HG02678 (cell line): ENCODE measurements at regions not wholly inside any gene's neighbourhood (a gene's known extent, or its start where the extent isn't known, plus 50 kb on each side); places are given as distances from the start of the nearest gene placed in this dataset.
"Not testable (repeated sequence)": the region's sequence is repeated elsewhere in the genome, so short reads cannot be mapped to it uniquely, and the experiment has no call there.

Experiments
- ATAC-seq: cut with Tn5 transposase; IDR thresholded peaks from one replicate; pipeline ENCODE4 v1.9.1; 2021; ENCODE audit warnings: mild to moderate bottlenecking, moderate library complexity; ENCODE audit not compliant: unreplicated experiment

DNA sequence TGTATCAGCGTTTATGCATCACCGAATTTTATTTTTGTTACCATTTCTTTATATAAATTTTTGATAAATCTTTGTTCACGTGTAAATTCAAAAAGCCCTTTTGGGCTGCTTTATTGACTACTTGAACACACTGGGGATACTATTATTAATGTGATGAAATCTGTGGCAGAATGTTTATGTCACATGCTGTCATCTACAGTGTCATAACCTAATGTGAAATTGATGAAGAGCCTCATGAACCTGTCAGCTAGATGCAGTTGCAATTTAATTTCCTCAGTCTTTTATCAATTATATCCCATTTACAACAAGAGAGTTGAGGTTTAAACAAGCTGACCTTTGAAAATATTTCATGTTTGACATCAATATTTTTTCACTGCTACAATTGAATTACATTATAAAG is 1100.4 kb upstream of the COX7C start:
- no peak for ATAC-seq

DNA sequence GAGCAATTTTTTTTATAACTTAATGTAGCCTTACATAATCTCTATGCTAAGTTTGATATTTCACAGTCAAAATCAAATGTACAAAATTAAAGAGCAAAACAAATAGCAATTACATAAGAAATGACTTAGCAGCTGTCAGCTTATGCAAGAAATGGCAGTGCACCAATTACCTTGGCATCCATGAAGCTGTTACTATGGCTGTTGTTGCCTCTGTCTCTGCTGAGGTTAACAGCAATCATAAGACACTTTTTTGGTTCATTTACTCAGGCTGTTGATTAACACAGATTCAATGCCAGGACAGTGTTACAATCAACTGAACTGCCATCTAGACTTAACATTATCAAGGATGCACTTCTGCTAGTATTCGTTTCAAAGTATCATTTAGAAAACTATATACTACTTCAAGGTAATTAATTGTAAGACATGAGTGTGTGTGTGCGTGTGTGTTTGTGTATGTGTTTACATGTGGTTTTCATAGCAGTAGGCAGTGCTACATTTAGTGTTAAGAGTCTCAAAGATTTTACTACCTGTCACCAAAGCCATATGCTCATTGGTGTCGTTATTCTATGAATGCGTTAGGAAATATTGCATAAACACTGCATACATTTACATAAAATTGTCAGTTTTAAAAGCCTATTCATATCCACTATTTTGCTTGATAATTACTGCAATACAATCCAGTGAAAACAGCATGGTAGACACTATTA is 1084.2 kb upstream of the COX7C start:
- ATAC-seq = no peak

DNA sequence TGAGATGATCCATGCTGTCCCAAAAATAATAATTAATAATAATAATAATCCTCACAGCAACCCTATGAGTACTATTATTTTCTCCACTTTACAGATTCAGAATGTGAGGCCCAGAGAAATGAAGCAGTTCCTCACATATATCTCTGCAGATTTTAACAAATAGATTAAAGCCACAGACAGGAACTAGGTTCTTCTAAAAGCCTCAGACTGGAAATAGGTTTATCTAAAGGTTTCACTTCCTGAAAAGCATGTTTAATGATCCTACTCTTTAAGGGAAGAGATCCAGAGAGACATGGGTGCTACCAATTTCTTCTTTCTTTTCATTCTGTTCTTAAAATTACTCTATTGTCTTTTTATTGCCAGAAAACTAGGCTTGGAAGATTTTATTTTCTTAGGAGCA is 1079.4 kb upstream of the COX7C start:
- ATAC-seq = no peak

- no peak for ATAC-seq
Observed at GRCh38 chr5:85545129-85545528, 1072.6 kb upstream of the COX7C start.

DNA sequence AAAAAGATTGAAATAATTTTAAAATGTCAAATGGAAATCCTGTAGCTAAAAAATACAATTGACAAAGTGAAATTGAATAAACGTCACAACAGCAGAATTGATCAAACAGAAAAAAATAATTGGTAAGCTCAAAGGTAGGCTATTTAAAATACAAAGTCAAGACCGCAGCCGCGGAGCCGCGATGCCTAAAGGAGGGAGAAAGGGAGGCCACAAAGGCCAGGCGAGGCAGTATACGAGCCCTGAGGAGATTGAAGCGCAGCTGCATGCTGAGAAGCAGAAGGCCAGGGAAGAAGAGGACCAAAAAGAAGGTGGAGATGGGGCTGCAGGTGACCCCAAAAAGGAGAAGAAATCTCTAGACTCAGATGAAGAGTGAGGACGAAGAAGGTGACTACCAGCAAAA is 1068.5 kb upstream of the COX7C start:
- no peak for ATAC-seq

GRCh38 chr5:85549836-85550599 is 1067.7 kb upstream of the COX7C start:
- no peak for ATAC-seq

- ATAC-seq = no peak
Observed at GRCh38 chr5:85556464-85556863, 1061.3 kb upstream of the COX7C start.

DNA sequence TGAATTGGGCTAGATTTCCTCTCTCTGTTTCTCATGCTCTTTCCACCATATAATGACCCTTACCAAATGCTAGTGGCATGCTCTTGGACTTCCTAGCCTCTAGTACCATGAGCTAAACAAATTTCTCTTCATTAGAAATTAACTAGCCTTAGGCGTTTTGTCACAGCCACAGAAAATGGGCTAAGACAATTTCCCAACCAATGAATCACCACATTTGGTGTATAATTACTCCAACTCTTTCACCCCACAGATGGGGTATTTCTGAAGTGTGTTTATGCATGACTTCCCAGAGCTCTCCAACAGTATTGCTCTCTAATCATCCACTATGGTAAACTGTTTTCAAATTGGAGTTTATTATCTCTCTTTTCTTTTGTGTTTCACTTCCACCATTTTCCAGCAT is 1041.1 kb upstream of the COX7C start:
- ATAC-seq = no peak

- not testable (repeated sequence) for ATAC-seq
Observed at GRCh38 chr5:85587806-85588205, 1029.9 kb upstream of the COX7C start.

GRCh38 chr5:85588268-85588667 is 1029.5 kb upstream of the COX7C start:
- not testable (repeated sequence) for ATAC-seq

DNA sequence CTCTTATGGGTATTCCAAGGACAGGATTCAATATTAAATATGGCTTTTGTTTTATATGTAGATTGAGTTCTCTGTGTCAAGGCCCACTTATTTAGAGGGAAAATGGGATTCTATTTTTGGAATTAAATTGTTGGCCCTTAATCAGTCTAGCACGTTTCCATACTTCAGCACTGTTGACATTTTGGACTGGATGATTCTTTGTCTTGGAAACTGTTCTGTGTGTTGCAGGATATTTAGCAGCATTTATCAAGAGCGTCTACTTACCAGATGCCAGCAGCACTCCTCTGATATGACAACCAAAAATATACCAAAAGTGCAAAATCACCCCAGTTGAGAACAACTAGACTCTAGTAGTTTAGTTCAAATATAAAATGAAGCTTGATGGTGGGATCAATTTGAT is 1027.0 kb upstream of the COX7C start:
- no peak for ATAC-seq

GRCh38 chr5:85591311-85591710 is 1026.4 kb upstream of the COX7C start:
- no peak for ATAC-seq

DNA sequence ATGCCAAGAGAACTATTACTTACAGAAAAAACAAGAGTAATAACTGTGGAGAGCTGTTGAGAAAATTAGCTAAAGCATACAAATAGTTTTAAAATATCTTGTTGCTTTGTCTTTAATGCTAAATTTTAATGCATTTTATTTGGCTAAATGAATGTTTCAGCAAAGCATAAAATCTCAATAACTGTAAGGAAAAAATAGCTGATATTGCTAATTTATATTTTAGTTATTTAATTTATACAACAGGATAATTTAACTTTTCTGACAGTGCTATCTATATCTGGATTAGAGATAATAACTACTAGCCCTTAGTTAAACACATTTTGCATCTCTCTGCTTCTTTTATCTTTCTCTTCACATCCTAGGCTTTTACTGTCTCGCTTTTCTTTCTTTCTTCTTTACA is 1014.9 kb upstream of the COX7C start:
- ATAC-seq = no peak

- no peak for ATAC-seq
Observed at GRCh38 chr5:85604378-85604777, 1013.4 kb upstream of the COX7C start.

DNA sequence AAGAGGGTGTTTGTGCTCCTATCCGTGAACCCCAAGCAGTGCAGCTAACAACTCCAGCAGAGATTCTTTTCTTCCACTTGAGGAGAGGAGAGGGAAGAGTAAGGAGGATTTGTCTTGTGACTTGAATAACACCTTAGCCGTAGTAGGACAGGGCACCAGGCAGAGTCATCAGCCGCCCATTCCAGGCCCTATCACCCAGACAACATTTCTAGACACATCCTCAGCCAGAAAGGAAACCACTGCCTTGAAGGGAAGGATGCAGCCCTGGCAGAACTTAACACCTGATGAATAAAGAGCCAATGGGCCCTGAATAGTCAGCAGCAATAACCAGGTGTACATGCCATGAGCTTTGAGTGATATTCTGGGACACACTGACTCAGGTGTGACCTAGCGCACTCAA is 1013.0 kb upstream of the COX7C start:
- no peak for ATAC-seq

DNA sequence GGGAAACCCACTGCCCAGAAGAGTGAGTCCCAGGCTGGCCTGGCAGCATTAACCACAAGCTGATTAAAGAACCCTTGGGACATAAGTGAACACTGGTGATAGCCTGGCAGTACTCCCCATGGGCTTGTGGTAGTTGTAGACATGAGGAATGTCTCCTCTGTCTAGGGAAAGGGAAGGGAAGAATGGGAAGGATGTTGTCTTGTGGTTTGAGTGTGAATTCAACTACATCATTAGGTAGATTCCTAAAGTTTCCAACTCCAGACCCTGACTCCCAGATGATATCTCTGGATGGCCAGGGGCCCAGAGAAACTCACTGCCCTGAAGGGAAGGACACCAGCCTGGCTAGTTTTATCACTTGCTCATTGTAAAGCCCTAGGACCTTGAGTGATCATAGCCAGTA is 1012.4 kb upstream of the COX7C start:
- ATAC-seq = no peak

GRCh38 chr5:85614489-85614888 is 1003.3 kb upstream of the COX7C start:
- no peak for ATAC-seq

GRCh38 chr5:85621668-85622067 is 996.1 kb upstream of the COX7C start:
- ATAC-seq = no peak

GRCh38 chr5:85628153-85628552 is 989.6 kb upstream of the COX7C start:
- ATAC-seq = no peak

DNA sequence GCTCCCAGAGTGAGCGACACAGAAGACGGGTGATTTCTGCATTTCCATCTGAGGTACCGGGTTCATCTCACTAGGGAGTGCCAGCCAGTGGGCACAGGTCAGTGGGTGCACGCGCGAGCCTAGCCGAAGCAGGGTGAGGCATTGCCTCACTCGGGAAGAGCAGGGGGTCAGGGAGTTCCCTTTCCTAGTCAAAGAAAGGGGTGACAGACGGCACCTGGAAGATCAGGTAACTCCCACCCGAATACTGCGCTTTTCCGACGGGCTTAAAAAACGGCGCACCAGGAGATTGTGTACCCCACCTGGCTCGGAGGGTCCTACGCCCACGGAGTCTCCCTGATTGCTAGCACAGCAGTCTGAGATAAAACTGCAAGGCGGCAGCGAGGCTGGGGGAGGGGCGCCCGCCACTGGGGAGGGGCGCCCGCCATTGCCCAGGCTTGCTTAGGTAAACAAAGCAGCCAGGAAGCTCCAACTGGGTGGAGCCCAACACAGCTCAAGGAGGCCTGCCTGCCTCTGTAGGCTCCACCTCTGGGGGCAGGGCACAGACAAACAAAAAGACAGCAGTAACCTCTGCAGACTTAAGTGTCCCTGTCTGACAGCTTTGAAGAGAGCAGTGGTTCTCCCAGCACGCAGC is 979.1 kb upstream of the COX7C start:
- not testable (repeated sequence) for ATAC-seq

DNA sequence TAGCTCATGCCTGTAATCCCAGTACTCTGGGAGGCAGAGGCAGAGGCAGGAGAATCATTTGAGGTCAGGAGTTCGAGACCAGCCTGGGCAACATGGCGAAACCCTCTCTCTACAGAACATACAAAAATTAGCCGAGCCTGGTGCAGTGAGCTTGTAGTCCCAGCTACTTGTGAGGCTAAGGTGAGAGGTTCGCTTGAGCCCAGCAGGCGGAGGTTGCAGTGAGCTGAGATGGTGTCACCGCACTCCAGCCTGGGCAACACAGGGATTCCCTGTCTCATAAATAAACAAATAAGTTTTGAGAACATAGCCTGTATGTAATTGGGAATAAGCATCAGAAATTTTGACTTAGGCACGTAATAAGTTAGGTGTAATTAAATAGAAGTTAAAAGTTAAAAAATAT is 971.7 kb upstream of the COX7C start:
- ATAC-seq = no peak

GRCh38 chr5:85646641-85647040 is 971.1 kb upstream of the COX7C start:
- ATAC-seq = no peak
